NCI-H1105 treated with DMSO at 0.1 percent for 48 hours (cell line): ENCODE measurements at regions not wholly inside any gene's neighbourhood (a gene's known extent, or its start where the extent isn't known, plus 50 kb on each side); places are given as distances from the start of the nearest gene placed in this dataset.

Source experiments
- DNase-seq: peaks from one replicate; lab custom pipeline; 2025; lab: John Stamatoyannopoulos, UW

DNA sequence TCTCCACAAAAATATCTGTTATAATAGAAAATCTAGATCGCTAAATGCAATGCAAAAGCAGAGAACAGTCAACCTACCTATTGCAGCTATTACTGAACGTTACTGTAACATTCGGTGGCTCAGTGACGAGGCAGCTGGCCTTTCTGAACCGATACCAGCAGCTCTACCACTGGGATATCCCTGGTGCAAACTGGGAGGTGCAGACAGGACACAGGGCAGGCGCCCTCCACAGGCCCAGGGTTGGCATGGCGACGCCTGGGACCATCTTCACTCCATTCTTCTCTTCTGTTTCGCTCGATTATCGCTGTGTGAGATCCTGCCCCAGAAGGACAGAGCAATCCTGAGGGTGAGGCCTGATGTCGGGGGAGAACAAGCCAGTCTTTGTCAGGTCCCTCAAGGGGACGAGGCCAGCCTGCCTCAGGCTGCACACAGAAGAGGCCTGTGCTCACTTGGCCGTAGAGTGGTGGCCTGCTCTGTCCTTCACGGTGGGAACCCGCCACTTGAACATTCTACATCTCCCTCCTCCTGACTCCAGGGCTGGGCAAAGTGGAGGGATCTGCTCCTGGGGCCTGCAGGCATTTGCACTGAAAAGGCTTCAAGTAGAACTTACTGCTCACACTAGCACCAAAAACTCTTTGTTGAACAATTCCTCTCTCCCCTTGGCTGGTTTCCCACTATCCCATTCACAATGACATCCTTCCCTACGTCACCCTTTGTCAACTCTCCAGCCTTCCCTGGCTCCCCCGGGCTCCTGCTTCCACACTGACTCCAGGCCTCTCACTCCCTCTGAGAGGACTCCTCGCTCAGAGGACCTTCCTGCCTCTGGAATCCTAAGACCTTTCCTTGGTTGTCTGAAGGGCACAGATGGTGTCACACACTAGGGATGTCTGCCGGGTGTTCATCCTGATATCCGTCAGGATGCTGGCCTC is 49.7 kb downstream of the CYRIA start:
- DNase-seq: no peak

DNA sequence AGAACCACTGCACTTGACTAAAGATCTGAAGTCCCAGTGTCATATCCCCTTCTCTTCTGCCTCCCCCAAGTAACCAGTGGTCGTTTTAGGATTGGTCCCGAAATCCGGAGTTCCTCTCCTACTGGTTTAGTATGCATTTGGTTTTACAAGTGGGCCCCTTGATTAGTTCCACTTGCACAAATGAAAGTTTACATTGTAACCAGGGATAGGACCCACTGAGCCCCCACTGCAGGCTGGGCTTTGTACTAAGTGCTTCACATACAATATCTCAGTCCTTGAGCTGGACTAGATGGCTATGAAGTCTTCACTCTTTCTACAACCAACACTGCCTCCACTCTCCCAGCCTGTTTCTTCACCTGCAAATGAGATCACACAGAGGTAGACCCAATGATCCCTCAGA is 50.4 kb downstream of the CYRIA start:
- no peak for DNase-seq

GRCh38 chr2:16614314-16614860 is 51.2 kb downstream of the CYRIA start:
- DNase-seq: peak; percentile 85

DNA sequence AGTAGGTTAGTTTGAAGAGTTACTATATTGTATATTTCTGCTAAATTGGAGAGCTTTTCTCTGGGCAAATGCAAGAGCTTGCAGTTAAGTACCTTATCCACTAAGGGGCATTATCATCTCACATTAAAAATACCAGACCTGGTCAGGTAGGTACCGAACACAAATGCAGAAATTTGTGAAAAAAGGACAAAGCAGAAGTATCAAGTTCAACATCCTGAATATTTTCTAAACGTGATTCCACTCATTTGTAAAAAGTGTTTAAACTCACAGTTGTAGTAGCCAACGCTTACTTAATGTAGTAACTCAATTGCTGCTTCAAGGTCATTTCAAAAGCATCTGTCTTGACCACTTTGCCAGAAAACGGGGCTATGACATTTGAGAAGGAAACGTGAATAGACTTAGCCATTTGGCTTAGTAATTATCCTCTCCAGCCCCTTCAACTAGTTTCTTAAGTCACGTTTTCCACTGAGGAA is 52.1 kb downstream of the CYRIA start:
- peak; percentile 49 for DNase-seq

DNA sequence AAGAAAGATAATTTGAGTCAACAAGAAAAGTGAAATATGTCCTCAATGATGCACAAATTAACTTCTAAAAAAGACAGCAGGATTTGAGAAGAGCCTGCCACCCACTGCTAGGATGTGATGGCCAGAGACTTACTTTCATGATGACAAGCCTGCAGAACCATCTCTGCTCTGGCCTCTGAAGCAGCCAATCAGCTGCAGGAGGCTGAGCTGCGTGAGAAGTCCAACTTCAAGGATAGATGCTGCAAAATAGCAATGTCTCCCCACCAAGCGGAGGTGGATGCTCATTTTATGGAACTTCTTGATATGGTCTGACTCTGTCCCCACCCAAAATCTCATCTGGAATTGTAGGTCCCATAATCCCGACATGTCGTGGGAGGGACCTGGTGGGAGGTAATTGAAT is 53.1 kb downstream of the CYRIA start:
- DNase-seq: no peak

- no peak for DNase-seq
These were observed 55.8 kb downstream of the CYRIA start for GRCh38 chr2:16609786-16610185.

DNA sequence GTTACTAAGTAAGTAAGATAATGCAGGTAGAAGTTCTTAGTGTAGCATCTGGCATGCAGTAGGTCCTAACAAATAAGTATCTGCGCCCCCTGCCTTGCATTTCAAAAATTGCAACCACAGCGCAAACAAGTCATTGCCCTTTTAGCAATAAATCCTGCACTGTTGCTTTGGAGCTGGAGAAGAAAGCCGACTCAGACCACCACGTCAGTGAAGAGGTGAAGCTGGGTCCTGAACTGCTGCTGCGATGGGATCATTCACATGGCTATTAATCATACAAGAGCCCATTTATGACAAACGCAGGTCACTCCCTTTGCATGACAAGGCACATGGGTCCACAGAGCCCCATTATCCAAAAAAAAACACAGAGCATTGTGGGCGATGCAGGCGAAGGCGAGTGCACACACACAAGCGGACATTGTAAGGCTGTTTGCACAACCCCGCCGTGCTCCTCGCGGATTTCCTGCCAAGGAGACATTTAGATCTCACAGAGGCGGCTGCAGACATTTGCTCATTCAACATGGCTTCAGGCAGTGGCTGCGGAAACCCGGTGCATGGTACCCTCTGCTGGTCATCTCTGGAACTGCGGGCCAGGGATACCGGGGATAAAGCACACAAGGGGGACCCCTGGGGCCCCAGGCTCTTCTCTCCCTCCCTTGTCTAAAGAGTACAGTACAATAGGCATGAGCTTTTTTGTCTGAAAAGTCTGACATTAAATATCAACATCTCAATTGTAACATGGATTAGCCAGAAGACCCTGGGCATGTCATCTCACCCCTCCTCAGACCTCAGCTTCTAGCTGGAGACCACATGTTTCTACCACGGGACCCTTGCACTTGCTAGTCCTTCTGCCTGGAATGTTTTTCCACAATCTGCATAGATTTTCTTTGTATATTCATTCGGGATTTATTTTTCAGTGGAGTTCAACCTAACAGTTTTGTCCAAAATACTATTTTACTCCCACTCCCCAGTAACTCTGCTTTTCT is 56.7 kb downstream of the CYRIA start:
- peak; percentile 70 for DNase-seq

GRCh38 chr2:16607301-16607700 is 58.3 kb downstream of the CYRIA start:
- no peak for DNase-seq

- no peak for DNase-seq
These were observed 61.4 kb downstream of the CYRIA start for GRCh38 chr2:16604236-16604635.

- no peak for DNase-seq
These were observed 74.2 kb downstream of the CYRIA start for GRCh38 chr2:16591370-16591933.

- no peak for DNase-seq
These were observed 76.2 kb downstream of the CYRIA start for GRCh38 chr2:16589465-16589864.

GRCh38 chr2:16588565-16588964 is 77.1 kb downstream of the CYRIA start:
- DNase-seq: no peak

DNA sequence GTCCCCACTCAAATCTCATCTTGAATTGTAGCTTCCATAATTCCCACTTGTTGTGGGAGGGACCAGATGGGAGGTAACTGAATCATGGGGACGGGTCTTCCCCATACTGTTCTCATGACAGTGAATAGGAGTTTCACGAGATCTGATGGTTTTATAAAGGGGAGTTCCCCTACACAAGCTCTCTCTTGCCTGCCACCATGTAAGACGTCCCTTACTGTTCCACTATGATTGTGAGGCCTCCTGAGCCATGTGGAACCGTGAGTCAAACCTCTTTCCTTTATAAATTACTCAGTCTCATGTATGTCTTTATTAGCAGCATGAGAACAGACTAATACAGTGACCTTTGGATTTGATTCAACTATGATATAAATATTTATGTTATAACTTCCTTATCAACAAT is 78.0 kb downstream of the CYRIA start:
- DNase-seq: no peak

DNA sequence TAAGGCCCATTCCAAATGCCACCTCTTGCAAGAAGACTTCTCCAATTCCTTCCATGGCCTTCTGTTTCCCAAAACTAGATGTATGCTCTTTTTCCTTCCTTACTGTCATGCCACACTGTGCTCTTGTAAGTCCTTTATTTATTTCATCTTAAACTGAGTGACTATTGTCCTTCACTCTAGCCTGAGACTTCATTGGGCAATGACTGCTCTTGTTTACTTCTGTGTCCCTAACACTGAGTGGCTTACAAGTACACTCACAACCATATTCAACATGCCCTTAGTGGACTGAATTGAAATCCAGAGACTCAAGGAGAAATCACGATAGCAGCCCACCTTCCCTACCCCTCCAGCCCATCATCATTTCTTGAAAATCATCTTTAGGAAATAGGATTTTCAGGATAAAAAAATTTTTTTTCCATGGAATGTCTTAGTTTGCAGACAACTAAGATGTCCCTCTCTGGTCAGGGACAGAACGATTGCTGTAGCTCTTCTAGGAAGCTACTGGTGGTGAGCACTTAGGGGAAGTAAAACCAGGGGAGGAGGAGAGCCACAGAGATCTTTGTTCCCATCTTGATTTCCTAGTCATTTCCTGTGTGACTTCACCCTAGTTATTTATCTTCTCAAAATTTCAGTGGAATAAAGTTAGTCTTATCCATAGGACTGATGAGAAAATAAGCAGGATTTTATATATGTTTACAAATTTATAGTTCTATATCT is 80.7 kb downstream of the CYRIA start:
- no peak for DNase-seq

DNA sequence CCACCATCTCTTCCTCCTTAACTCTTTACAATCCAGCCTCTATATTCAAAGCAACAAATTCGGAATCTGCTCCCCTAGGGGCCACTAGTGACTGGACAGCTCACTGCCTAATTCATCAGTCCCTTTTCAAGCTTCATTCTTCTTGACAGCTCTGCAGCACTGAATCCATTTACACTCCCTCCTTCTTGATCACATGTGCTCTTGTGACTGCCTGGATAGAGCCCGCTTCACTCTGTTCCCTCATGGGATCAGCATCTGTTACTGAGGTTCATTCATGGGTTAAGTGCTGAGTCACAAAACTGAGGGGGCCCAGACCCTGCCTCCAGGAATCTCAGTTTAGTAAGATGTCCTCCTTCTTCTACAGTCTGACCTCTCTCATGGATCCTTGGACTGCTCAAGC is 81.5 kb downstream of the CYRIA start:
- no peak for DNase-seq

DNA sequence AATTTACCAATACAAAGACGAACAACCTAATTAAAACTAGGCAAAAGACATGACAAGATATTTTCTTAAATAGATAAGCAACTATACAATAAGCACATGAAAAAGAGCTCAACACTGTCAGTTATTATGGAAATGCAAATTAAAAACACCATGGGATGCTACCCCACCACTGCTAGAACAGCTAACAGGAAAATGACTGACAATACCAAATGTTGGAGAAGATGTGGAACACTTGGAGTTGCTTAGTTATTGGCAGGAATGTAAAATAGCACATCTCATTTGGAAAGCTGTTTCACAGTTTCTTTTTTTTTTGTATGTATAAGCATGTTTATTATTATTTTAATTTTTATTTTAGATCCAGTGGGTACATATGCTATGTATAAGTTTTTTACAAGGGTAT is 84.4 kb downstream of the CYRIA start:
- no peak for DNase-seq

- DNase-seq: no peak
These were observed 87.6 kb downstream of the CYRIA start for GRCh38 chr2:16578081-16578480.

DNA sequence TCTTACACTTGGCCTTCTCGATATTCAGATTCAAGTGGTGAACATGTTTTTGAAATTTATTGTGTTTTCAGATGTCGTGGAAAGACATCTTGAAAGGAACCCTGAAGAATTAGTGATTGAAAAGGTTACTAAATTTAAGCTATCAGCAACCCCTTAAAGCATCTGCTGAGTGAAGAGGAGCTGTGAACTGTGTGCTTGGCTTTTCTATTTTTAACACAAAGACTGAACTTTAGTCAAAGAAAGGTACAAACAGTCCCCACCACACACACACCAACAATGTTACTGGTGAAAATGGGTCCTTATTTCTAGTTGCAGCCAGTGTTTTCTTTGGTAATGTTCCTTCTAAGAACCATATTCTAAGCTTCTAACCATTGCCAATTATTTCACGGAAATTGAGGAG is 95.1 kb downstream of the CYRIA start:
- no peak for DNase-seq

DNA sequence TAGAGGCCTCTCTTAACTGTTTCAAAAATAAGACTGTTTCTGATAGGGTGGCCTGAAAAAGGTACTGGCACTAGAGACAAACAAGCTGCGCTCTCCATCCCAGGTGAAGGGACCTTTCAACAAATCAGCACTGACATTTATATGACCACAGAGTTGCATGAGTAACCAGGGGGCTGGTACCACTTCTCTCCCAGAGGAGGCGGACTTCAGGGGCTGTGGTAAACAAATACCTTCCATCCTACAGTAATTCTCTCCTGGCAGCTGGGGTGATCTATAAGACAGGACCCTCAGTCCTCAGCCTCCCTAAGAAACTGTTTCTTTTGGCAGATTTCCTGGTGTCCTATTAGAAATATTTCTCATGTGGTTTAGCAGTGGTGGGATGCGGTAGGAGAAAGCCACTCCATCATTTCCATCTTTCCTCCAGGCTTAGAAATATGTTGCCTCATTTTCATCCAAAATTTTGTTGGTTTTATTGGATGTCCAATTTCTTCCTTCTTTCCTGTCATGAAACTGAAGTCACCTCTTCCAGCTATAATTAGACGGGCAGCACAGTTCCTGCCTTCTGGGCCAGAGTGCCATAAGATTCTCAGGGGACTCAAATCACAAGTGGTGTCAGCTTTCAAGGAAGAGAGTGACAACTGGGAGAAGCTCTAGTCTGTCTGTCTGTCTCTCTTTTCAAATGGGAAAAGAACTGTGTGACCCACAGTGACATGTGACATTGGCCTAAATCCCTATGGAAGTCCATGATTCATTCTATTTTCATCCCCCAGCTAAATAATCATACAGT is 96.4 kb downstream of the CYRIA start:
- DNase-seq: no peak

GRCh38 chr2:16566701-16567100 is 98.9 kb downstream of the CYRIA start:
- DNase-seq: no peak

GRCh38 chr2:16565481-16565880 is 100.2 kb downstream of the CYRIA start:
- DNase-seq: no peak
